Hematopoietic multipotent progenitor cell (in vitro differentiated cells): ENCODE measurements at regions not wholly inside any gene's neighbourhood (a gene's known extent, or its start where the extent isn't known, plus 50 kb on each side); places are given as distances from the start of the nearest gene placed in this dataset.
A peak's percentile ranks its signal among the peaks of the same experiment; 100 is the strongest.

Experiments
- DNase-seq, 3 donors: peaks; one replicate each; pipeline ENCODE4 v3.0.0-alpha.2; 2011 to 2015; ENCODE audit warnings: low read depth in 2 of 3, low spot score in 2 of 3

DNA sequence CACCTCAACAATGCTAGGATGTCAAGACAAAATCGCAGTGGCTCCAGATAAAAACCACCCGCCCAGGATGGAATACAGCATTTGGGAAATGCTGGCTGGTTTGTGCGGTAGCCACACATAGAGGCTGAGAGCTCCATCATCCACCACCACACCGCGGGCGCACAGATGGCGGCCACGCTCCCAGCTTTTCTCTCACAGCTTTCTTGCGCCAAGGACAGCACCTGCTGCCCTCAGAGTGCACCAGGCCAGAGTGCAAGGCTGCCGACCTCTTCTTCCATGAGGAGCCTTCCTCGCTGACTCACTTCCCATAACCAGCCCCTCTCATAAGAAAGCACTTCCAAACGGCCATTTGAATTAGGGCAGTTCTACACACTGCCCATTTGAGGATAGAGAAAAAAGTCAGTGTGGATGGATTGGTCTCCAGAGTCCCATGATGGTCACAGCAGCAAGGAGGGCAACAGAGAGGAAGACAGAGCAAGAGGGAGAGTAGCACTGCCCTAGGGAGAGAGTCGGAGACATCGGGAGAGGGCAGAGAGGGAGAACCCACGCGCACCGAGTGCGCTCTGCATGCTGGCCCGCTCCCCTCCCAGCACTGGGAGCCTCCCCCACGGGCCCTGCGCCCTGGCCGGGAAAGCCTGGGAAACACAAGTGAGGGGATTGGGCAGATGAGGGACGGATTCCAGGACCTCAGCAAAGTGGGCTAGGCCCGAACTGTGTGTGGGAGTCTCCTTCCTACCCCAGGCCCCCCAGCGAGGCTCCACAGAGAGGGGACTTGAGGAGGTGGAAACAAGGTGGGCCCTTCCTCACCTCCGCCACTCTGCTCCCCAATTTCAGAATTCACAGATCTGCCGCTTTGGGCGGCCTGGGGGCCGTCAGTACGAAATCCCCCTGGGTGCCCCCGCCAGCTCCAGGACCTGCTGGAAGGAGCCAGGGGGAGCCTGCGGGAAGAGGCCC lies 156.9 kb downstream of the USP12 start:
- no peak for DNase-seq

DNA sequence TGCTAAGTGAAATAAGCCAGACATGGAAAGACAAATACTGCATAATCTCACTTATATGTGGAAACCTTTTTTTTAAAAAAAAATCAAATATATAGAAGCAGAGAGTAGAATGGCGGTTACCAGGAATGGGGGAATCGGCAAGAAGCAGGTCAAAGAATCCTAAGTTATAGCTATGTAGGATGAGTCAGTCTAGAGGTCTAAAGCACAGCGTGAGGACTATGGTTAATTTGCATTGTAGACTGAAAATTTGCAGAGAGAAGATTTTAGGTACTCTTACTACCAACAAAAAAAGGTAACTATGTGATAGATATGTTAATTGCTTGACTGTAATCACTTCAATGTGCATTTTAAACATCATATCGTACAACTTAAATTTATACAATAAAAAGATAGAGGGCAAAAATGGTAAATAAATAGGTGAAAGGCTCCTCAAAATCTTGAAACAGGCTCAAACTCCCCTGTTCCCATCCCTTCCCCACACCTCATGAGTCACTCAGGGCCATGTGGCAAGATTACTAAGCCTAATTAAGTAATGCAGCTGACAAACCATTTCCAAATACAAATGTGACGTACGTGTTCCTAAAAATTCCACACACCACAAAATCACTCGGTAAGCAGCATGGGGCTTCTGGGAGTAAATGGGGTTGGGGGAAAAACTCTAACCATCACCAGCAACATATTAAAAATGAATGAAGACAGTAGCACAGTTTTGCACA lies 159.0 kb downstream of the USP12 start:
- no peak for DNase-seq

DNA sequence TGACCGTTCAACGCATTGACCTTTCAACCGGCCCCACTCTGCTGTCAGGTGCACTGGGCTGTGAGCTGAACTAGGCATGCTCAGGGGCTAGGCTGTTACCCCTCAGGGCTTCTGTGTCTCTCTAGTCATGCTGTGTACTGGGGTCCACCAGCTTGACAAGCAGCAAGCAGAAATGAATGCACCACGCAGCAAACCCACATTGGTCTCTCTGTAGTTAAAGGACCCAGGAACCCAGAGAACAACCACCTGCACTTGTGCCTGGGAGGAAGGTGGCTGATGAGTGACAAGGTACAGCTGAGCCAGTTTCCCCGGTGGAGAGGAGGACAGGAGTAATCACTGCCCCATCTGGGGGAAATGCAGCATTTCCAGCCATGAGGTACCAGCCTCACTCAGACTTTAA lies 159.9 kb downstream of the USP12 start:
- DNase-seq = no peak

DNA sequence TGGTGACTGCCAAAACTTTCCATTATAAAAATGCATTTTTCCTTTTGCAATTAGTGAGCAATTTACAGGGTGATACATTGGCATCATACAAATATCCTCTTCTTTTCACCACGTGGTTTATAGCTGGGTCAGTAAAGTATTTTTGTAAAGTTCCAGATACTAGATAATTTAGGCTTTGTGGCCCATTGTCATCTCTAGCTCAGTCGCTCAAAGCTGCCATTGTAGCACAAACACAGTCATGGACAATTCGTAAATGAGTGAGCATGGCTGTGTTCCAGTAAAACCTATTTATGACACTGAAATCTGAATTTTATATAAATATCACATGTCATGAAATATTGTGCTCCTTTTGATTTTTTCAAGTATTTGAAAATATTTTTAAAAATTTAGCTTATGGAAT lies 162.9 kb downstream of the USP12 start:
- DNase-seq = no peak

DNA sequence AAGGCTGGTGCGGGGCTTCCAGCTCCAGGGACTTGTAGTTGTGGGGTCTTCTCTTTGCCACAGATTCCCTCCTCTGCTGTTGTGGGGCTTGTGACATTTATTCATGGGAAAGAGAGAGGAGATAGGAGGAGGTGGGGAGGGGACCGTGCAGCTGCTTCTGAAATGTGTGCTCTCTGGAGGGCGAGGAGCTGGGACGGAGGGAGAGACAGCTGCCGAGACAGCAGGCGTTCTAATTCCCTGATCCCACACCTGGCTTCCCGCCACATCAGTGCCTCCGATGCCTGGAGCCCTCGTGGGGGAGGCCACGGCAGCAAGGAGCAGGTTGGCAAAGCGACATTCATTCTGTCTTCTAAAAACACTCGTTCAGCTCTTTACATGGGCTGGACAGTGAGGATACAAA lies 164.4 kb downstream of the USP12 start:
- no peak for DNase-seq

DNA sequence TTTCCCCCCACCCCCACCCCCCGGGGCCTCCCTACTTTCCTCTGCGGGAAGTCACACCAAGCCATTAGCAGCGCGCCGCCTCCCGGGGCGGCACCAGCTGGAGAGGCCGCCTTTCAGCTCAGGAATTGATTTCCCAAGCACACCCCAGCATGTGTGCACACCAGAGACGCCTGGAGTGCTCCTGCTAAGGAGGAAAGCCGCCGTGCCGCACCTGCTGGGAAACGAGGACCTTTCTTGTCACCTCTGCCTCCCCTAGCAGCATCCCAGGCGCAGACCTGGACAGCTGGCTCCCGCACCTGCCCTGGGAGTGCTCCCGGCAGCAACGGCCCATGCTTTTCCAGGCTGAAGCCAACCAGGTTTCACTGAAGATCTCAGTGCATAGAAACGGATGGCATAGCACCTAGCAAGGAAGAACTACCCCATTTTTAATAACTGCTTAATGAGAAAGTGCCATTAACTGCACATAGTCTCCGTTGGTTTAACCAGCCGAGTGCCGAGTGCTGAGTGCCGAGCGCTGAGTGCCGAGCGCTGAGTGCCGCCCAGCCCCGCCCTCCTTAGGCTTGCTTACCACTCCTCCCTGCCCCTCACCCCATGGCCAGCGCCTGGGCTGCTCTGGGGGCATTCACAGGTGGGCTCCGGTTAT lies 165.0 kb downstream of the USP12 start:
- DNase-seq = no peak

DNA sequence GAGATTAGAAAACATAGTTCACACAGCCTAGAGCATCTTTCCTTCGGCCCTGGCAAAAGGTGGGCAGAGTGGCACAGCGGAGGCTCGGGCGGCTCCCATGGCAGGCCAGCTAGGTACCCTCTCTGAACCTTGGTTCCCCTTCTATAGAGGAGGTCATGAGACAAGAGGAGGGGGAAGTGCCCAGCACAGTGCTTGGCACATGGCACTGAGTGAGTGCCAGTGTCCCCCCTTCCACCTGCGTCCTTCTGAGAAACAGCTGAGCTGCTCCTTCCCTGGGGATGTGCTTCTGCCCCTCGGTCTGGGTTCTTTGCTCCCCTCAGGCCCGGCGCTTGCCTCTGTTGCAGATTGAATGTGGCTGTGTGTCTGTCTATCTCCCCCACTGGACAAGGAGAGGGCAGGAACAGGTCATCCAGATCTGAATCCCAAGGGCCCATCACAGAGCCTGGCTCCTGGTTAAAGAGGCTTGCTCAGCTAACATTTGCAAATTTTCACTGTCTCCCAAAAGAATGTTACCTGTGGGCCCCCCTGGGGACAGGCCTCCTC lies 165.6 kb downstream of the USP12 start:
- DNase-seq = no peak

DNA sequence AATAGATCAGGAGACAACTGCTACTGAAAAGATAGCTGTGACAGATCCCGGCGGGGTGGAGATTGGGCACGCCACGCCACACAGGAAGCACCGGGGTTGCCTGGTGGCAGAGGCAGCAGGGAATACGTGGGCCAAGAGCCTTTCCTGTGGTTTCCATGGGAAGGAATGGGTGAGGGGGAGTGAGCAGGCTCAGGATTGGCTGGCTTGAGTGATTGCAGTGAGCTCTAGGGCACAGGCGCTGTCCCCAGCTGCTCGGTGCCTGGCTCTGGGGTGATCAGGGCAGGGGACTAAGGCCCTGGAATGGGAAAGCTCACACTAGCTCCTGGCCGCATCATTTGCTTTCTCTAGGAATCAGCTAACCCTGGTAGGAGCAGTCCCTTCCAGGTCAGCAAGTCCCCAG lies 166.1 kb downstream of the USP12 start:
- DNase-seq = peak in 2 of 3 donors; percentile 10 to 37

DNA sequence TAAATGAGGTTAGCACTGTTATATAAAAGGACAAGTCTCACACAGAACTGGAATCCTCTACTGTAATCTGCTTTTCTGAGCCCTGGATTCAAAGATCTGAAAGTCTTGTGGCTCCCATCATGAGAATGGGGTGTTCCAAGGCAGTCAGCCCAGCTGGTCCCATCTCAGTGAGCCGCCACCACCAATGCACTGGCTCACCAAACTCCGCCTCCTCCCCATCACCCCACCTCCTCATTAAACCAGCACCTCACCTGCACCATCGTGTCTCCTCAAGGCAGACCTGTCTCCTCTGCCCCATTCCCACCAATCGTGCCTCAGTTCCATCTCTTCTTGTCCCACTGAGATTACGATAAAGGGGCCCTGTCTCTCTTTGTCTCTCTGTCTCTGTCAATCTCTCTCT lies 166.7 kb downstream of the USP12 start:
- DNase-seq = no peak

DNA sequence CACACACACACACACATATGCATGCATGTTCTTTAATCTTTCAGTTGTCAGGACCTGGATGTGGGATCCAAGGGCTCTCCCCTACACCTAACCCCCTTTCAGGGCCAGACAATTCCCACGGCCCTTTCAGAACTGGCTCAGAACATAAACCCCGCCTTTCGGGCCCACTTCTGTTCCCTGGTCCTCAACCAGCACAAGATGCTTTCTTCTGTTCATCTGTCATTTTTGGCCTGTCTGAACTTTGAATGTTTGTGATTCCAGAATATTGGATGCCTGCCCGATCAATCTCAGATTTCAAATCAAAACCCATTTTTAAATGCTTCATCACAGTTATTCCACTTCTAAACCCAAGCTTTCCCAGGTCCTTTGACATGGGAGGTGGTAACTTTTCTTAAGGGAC lies 167.3 kb downstream of the USP12 start:
- no peak for DNase-seq

DNA sequence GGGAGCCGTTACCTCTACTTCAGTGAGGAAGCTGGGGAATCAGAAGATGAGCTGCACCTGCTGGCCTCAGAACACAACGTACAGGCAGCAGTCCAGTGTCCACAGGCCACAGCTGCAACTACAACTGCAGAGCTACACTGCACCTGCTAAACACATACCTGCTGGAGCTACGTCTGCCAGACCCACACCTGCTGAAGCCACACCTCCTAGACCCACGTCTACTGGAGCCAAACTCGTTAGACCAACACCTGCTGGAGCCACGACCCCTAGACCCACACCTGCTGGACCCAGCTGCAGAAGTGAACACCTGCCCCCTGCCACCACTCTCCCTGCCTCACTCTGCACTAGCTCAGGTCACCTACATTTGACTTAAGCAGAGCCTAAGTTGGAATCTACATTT lies 169.9 kb downstream of the USP12 start:
- DNase-seq = no peak

DNA sequence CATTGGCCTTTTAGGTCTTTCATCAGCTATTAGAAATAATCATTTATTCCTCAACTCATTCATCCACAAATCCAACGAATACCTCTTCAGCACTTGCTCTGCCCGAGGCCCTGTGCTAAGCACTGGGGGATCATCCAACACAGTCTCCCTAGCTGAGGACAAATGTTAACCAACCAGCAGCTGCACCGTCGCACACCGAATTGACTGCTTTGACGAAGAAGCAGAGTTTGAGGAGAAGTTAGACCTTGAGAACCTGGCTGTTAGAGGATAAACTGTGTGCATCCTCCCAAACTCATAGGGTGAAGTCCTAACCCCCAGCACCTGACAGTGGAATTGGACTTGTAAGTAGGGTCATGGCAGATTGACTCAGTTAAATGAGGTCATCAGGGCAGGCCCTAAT lies 170.9 kb downstream of the USP12 start:
- DNase-seq = no peak

DNA sequence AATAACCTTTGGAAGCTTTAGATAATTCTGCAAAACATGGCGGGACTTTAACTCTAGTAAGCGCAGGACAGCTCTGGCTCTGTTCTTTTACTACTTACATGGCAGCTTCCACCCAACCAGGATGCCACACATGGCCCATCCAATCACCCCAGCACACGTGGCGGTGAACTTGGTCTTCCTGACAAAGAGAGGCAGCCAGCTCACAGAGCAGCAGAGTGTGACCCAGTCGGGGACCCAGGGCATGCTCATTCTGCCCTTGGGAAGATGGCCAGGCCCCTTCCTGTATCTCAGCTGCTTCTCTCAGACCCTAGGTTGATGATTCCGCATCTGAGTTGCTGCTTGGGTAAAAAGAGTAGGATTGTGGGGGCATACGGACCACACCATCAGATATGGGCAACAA lies 172.1 kb downstream of the USP12 start:
- no peak for DNase-seq

DNA sequence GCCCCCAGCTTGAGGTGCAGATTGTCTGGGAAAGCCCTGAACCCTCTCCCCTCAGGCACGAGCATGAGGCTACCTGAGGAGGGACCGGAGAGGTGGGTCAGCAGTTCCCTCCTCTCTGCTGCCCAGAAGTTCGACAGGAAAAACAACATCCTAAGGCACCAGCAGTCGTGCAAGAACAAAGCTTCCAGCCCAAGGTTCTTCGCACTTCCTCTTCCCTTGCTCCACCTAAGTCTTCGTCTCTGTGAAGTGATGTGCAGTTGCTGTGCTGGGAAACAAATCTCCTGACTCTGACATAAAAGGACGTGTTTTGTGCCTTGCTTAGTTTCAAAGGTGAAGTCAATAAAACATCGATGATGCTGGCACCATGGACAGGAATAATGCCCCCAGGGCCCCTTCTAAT lies 173.3 kb downstream of the USP12 start:
- DNase-seq = no peak

DNA sequence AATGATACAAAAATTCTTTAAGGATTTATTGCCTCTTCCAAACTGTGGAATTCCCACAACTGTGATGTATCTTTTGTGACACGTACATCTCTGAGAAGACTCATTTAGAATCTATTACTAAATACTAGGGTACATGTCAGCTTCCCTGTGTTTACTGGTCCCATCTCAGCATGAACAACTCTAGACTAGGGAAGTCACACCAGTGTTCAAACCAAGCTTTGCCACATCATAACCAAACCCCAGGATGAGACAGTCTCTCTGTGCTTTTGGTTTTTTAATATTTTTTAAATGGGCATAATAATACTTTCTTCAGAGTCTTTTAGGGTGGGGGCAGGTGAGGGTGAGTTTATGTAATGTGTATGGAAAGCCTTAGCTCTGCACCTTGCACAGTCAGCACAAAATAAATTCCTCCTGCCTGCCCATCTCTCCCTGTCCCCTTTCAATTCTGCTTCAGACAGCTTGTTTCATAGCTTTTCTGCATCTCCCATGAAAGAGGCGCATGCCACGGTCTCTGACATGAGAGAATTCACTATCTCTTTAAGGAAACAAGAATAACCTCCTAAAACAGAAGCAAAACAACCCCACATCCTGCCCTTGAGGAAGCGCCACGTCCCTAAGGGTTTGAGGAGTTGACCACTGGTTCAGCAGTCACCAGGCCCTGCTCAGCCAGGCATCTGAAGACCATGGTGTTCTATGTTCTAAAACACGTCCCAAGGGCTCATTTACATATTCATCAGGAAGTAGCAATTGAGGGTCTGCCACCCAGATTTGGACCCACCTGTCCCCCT lies 174.5 kb downstream of the USP12 start:
- no peak for DNase-seq

DNA sequence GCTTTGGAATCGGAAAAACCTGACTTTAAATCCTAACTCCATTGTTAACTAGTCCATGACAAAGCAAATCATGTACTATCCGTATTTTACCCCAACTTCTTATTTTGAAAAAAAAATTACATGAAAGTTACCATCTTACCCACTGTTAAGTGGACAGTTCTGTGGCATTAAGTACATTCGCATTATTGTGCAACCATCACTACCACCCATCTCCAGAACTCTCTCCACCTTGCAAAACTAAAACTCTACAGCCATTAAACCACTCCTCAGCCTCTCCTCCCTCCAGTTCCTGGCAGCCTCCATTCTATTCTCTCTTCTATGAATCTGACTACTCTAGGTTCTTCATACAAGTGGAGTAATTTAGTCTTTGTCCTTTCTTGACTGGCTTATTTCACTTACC lies 176.5 kb downstream of the USP12 start:
- DNase-seq = no peak

DNA sequence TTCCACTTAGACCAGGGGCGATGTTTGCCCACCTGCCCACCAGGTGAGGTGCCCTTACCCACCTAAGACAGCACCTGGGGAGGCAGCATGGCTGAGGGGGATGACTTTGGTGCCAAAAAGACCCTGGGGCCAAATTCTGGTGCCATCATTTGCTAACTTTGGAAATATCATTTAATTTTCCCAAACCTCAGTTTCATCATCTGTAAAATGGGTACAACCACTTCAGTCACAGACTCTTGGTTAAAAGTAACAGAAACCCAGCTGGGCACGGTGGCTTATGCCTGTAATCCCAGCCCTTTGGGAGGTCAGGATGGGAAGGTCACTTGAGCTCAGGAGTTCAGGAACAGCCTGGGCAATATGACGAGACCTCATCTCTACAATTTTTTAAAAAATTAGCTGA lies 177.8 kb downstream of the USP12 start:
- DNase-seq = no peak

DNA sequence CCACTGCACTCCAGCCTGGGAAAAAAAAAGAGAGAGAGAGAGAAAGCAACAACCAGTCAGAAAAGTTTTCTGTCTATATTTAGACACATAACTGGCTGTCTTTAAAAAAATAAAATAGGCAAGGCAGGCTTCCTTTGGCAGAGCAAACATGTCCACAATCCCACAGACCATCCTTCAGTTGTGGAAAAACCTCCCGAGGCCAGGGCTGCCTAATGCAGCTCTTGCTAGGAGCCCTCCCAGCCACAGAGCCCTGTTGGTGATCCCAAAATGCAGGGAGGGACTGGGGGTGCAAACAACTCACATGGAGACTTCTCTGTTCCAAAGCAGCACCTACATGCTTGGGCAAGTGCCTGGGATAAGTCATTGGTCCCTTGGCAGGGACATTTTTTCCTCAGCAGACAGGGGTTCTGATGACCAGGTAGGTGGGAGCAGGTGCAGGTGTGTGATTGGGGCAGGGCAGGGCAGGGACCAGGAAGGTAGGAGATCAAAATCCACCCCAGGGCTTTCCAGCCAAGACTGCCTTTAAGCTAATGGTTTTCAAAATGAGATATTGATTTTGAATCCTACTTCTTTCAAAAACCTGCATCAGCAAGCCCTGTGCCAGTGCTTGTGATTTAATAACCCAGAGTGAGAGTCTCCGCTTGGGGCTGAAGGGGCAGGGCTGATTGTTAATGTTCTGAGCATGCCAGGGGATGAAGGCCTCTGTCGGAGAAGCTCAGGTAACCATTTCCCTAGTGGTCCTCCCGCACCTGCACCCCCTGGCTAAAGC lies 178.5 kb downstream of the USP12 start:
- DNase-seq = no peak

DNA sequence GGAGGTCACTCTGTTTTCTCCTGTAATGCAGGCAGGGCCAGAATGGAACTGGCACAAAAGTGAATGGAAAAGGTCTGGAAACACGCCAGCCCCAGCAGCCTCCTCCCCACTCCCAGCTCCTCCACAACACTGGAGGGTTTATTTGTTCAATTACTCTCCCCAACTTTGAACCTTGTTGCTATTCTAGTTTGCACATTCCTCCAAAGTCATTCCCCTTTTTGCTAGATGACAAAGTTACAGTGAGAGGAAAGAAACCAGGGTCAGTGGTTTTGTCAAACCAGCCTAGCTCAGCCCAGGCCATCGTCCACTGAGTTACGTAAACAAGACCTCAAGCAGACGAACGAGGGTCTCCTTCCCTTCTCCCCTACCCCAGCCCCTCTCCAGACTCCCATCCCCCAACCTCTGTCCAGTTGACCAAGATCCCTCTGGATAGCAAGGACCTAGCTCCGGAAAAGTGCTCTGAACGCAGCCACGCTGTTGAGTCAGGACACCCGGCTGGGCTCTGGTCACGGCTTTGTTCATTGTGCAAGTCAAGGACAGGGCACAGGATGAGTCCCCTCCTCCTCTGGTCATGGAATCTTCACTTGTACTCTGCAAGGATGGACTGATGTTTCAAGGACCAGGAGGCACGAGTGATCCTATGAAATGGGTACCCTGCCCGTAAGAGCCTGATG lies 180.0 kb downstream of the USP12 start:
- no peak for DNase-seq
